Transverse colon (tissue), 4 donors: ENCODE measurements at regions not wholly inside any gene's neighbourhood (a gene's known extent, or its start where the extent isn't known, plus 50 kb on each side); places are given as distances from the start of the nearest gene placed in this dataset.

ENCODE experiments used
- DNase-seq: peaks from one replicate; pipeline ENCODE4 v3.0.0-alpha.2; 2019
- H3K27ac ChIP-seq, 4 donors: fragments of 200-600 bp; sonication (generic); 2 replicates each; pipeline ENCODE4 v1.5.1; 2016 to 2018; ENCODE audit warnings: inconsistent platforms in 4 of 4
- H3K27me3 ChIP-seq: fragments of 200-600 bp; sonication (generic); 2 replicates; pipeline ENCODE4 v1.5.1; 2017; ENCODE audit warnings: inconsistent platforms
- H3K36me3 ChIP-seq, 4 donors: fragments of 200-600 bp; sonication (generic); 2 replicates each; pipeline ENCODE4 v1.5.1; 2017 to 2019; ENCODE audit warnings: inconsistent platforms in 4 of 4
- H3K4me1 ChIP-seq, 4 donors: fragments of 200-600 bp; sonication (generic); 2 replicates each; pipeline ENCODE4 v1.5.1; 2017 to 2020; ENCODE audit warnings: inconsistent platforms in 4 of 4
- H3K4me3 ChIP-seq, 4 donors: fragments of 200-600 bp; sonication (generic); 1 replicate in 1 of 4; 2 replicates in 3 of 4; pipeline versions ENCODE4 v1.5.1 to v1.6.1; 2017 to 2019; ENCODE audit warnings: inconsistent platforms in 4 of 4
- H3K9me3 ChIP-seq, 2 donors: fragments of 200-600 bp; sonication (generic); 2 replicates each; pipeline ENCODE4 v1.5.1; 2017 to 2019; ENCODE audit warnings: inconsistent platforms in 2 of 2
- EP300 ChIP-seq: sonication (generic); formaldehyde crosslinking; IDR thresholded peaks from one replicate; pipeline ENCODE4 v1.6.1; 2017; ENCODE audit warnings: antibody characterized with exemption, low read depth
- POLR2A ChIP-seq: fragments of 450-650 bp; IDR thresholded peaks from one replicate; pipeline ENCODE4 v1.6.1; 2016; ENCODE audit warnings: antibody characterized with exemption, mild to moderate bottlenecking, moderate library complexity
- POLR2AphosphoS5 ChIP-seq, 3 donors: sonication (generic); formaldehyde crosslinking; IDR thresholded peaks; one replicate each; pipeline ENCODE4 v1.6.1; 2016; ENCODE audit warnings: antibody characterized with exemption in 3 of 3
- WGBS, 2 donors: methylation state at CpG; one replicate each; pipeline ENCODE4 v1.1.5; 2018; ENCODE audit warnings: low coverage in 1 of 2; 5-methylcytosine and 5-hydroxymethylcytosine counted together
- in situ Hi-C, 4 donors: fragments of 200-750 bp; cut with MboI; loops; one replicate each; pipeline versions ENCODE4 v1.15.0 to v1.15.1; 2017; ENCODE audit warnings: low sequenced_read_pairs in 3 of 4, low pct_ligation_motif_present in 1 of 4, low pct_unique_long_range_greater_than_20kb in 1 of 4
- intact Hi-C: fragments of 100-400 bp; cut with DNase I; formaldehyde crosslinking; loops from one replicate; pipeline ENCODE4 v1.15.1; 2023; ENCODE audit warnings: low total_unique reads
- TF ChIP-seq, protein P1 (sequence below), 5 experiments: fragments of 200-600 bp in 3 of 5; fragments of 450-650 bp in 2 of 5; sonication (generic) in 3 of 5; IDR thresholded peaks; 1 replicate in 2 of 5; 2 replicates in 3 of 5; pipeline ENCODE4 v1.5.1; 2016 to 2017; ENCODE audit warnings: antibody characterized with exemption in 5 of 5, inconsistent platforms in 3 of 5, mild to moderate bottlenecking in 2 of 5, moderate library complexity in 1 of 5

DNA sequence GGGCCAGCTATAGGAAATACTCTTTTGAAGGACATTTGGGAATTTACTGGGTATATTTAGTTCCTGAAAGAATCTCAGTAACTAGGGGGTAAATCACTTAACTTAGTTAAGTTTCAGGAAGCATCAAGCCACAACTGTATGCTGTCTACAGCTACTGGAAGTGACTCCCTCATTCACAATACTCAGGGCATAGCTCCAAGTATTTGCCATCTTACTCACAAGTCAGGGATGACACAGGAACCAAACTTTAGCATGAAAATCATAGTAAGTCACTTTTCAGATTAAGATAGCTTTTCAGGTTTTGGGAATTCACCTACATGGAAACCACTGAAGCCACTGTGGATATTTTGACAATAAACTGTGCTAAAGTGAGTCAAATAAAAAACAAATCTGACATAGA, 242.4 kb upstream of the ATP10B start:
- H3K4me1 ChIP-seq, result no peaks in the 10 kb centered on the region
- no peaks in the 10 kb centered on the region for H3K27me3 ChIP-seq
- intact Hi-C loops, result no loop called here
- no peak overlapping the region for H3K27ac ChIP-seq
- H3K36me3 ChIP-seq, result no peaks in the 10 kb centered on the region
- TF ChIP-seq EP300 (no peak), POLR2AphosphoS5 (IDR thresholded peaks at IDR 0.05) (no peak), POLR2A (no peak)
- TF ChIP-seq, protein P1, sequence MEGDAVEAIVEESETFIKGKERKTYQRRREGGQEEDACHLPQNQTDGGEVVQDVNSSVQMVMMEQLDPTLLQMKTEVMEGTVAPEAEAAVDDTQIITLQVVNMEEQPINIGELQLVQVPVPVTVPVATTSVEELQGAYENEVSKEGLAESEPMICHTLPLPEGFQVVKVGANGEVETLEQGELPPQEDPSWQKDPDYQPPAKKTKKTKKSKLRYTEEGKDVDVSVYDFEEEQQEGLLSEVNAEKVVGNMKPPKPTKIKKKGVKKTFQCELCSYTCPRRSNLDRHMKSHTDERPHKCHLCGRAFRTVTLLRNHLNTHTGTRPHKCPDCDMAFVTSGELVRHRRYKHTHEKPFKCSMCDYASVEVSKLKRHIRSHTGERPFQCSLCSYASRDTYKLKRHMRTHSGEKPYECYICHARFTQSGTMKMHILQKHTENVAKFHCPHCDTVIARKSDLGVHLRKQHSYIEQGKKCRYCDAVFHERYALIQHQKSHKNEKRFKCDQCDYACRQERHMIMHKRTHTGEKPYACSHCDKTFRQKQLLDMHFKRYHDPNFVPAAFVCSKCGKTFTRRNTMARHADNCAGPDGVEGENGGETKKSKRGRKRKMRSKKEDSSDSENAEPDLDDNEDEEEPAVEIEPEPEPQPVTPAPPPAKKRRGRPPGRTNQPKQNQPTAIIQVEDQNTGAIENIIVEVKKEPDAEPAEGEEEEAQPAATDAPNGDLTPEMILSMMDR (IDR thresholded peaks at IDR 0.05), result no peak
- in situ Hi-C loops, result no loop called here
- DNase-seq, result no peak
- H3K9me3 ChIP-seq, result no peaks in the 10 kb centered on the region
- H3K4me3 ChIP-seq, result no peak overlapping the region

DNA sequence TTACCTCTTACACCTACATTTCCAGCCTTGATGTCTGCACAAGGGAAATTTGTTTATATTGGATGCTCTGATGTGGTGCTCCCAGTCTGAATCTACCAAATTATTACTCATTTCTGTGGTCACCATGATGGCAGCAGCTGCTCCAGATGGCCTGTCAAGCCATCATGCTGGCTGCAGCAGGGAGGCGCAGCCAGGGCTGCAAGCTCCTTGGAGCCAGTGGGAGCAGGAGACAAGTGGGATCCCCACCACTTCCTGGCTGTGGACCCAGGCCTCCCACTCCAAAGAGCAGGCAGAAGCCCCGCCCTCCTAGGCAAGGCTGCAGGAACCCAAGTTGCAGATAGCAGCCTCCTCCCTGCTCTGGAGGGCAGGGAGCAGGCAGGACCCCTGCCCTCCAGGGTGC, 241.1 kb upstream of the ATP10B start:
- no peaks in the 10 kb centered on the region for H3K4me1 ChIP-seq
- no peaks in the 10 kb centered on the region for H3K36me3 ChIP-seq
- in situ Hi-C loops, result no loop called here
- H3K4me3 ChIP-seq, result no peak overlapping the region
- WGBS, 2 donors, result 55% methylated on average over 2 of the region's 2 CpGs; no CpG with 5 or more reads in 1 of the 2 donors
- intact Hi-C loops, result no loop called here
- TF ChIP-seq EP300, result no peak
- no peak for TF ChIP-seq POLR2AphosphoS5 (IDR thresholded peaks at IDR 0.05)
- TF ChIP-seq, protein P1 (IDR thresholded peaks at IDR 0.05), result no peak
- TF ChIP-seq POLR2A, result no peak
- H3K9me3 ChIP-seq, result no peaks in the 10 kb centered on the region
- no peak overlapping the region for H3K27ac ChIP-seq
- no peak for DNase-seq
- H3K27me3 ChIP-seq, result no peaks in the 10 kb centered on the region

DNA sequence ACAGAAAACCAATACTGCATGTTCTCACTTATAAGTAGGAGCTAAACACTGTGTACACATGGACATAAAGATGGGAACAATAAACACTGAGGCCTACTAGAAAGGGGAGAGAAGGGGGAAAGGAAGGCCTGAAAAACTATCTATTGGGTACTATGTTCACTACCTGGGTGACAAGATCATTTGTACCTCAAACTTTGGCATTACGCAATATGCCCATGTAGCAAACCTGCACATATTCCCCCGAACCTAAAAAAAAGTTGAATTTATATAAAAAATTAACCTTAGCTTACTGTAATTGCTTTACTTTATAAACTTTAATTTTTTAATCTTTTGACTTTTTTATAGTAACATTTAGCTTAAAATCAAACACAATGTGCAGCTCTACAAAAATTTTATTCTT, 237.6 kb upstream of the ATP10B start:
- in situ Hi-C loops, result no loop called here

DNA sequence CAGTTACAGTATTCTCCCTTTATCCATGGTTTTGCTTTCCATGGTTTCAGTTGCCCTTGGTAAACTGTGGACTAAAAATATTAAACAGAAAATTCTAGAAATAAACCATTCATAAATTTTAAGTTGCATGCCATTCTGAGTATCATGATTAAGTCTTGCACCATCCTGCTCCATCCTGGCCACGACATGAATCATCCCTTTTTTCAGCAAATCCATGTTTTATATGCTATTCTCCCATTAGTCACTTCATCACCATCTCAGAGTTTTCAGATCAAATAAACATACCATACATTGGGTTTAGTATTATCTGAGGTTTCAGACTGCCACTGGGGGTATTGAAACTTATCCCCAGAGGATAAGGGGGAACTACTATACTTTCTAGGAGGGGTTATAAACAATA, 234.4 kb upstream of the ATP10B start:
- no peak for DNase-seq
- in situ Hi-C loops, result no loop called here
- no peaks in the 10 kb centered on the region for H3K4me1 ChIP-seq
- WGBS, 2 donors, result 45 to 73% methylated on average over 1 of the region's 1 CpG
- TF ChIP-seq POLR2A (no peak), POLR2AphosphoS5 (IDR thresholded peaks at IDR 0.05) (no peak), EP300 (no peak)
- TF ChIP-seq, protein P1 (IDR thresholded peaks at IDR 0.05), result no peak
- no peak overlapping the region for H3K27ac ChIP-seq
- intact Hi-C loops, result no loop called here
- H3K27me3 ChIP-seq, result no peaks in the 10 kb centered on the region
- H3K36me3 ChIP-seq, result no peaks in the 10 kb centered on the region
- no peaks in the 10 kb centered on the region for H3K9me3 ChIP-seq
- H3K4me3 ChIP-seq, result no peak overlapping the region

More for the DNA sequence above, 237.6 kb upstream of the ATP10B start:
- H3K4me3 ChIP-seq, result no peak overlapping the region
- no peaks in the 10 kb centered on the region for H3K4me1 ChIP-seq
- no peaks in the 10 kb centered on the region for H3K9me3 ChIP-seq
- TF ChIP-seq, protein P1 (IDR thresholded peaks at IDR 0.05), result no peak
- TF ChIP-seq POLR2AphosphoS5 (IDR thresholded peaks at IDR 0.05), result no peak
- TF ChIP-seq EP300, result no peak
- no peak for TF ChIP-seq POLR2A
- intact Hi-C loops, result no loop called here
- WGBS, 2 donors, result 94 to 95% methylated on average over 2 of the region's 2 CpGs
- no peaks in the 10 kb centered on the region for H3K36me3 ChIP-seq
- no peak for DNase-seq
- no peak overlapping the region for H3K27ac ChIP-seq
- no peaks in the 10 kb centered on the region for H3K27me3 ChIP-seq
